HS-5 (cell line): ENCODE measurements at regions not wholly inside any gene's neighbourhood (a gene's known extent, or its start where the extent isn't known, plus 50 kb on each side); places are given as distances from the start of the nearest gene placed in this dataset.
"Not testable (repeated sequence)": the region's sequence is repeated elsewhere in the genome, so short reads cannot be mapped to it uniquely, and the experiment has no call there.

Experiments used
- DNase-seq: peaks from one replicate; pipeline ENCODE4 v3.0.0-alpha.2; 2012; ENCODE audit warnings: low read depth

GRCh38 chr18:997499-997898 is 92.8 kb downstream of the ADCYAP1 start:
- DNase-seq = no peak

GRCh38 chr18:998936-999335 is 94.3 kb downstream of the ADCYAP1 start:
- DNase-seq = no peak

- no peak for DNase-seq
Measured at GRCh38 chr18:1002653-1003178, 98.0 kb downstream of the ADCYAP1 start.

- no peak for DNase-seq
Measured at GRCh38 chr18:1003499-1003898, 98.8 kb downstream of the ADCYAP1 start.

- no peak for DNase-seq
Measured at GRCh38 chr18:1006304-1006703, 101.6 kb downstream of the ADCYAP1 start.

- DNase-seq = no peak
Measured at GRCh38 chr18:1006965-1007364, 102.3 kb downstream of the ADCYAP1 start.

GRCh38 chr18:1011349-1011748 is 106.7 kb downstream of the ADCYAP1 start:
- no peak for DNase-seq

- no peak for DNase-seq
Measured at GRCh38 chr18:1012775-1013174, 108.1 kb downstream of the ADCYAP1 start.

GRCh38 chr18:1013951-1014350 is 109.3 kb downstream of the ADCYAP1 start:
- DNase-seq = no peak

GRCh38 chr18:1014509-1014908 is 109.8 kb downstream of the ADCYAP1 start:
- DNase-seq = no peak

GRCh38 chr18:1014951-1015624 is 110.4 kb downstream of the ADCYAP1 start:
- no peak for DNase-seq

- DNase-seq = no peak
Measured at GRCh38 chr18:1015777-1016176, 111.1 kb downstream of the ADCYAP1 start.

- DNase-seq = no peak
Measured at GRCh38 chr18:1017227-1018058, 112.8 kb downstream of the ADCYAP1 start.

- DNase-seq = no peak
Measured at GRCh38 chr18:1018181-1018681, 113.6 kb downstream of the ADCYAP1 start.

- DNase-seq = no peak
Measured at GRCh38 chr18:1019191-1019590, 114.5 kb downstream of the ADCYAP1 start.

- DNase-seq = no peak
Measured at GRCh38 chr18:1020731-1021344, 116.2 kb downstream of the ADCYAP1 start.

- no peak for DNase-seq
Measured at GRCh38 chr18:1026930-1027329, 122.3 kb downstream of the ADCYAP1 start.

GRCh38 chr18:1033092-1033491 is 128.4 kb downstream of the ADCYAP1 start:
- DNase-seq = not testable (repeated sequence)

GRCh38 chr18:1034971-1035370 is 130.3 kb downstream of the ADCYAP1 start:
- no peak for DNase-seq

- DNase-seq = no peak
Measured at GRCh38 chr18:1036926-1037325, 132.3 kb downstream of the ADCYAP1 start.

GRCh38 chr18:1037776-1038175 is 133.1 kb downstream of the ADCYAP1 start:
- DNase-seq = no peak

- DNase-seq = no peak
Measured at GRCh38 chr18:1039421-1039820, 134.8 kb downstream of the ADCYAP1 start.

- DNase-seq = not testable (repeated sequence)
Measured at GRCh38 chr18:1043039-1043438, 138.4 kb downstream of the ADCYAP1 start.
